ENCODE measurements at regions not wholly inside any gene's neighbourhood (a gene's known extent, or its start where the extent isn't known, plus 50 kb on each side); places are given as distances from the start of the nearest gene placed in this dataset.

GRCh38 chr7:45450571-45451204 is 123.5 kb upstream of the ADCY1 start:
- Histone ChIP-seq H4K20me1 (ENCODE audit: control insufficient read depth, insufficient read depth, insufficient read length) (no peaks in the 10 kb centered on the region), H2BK5ac (ENCODE audit: insufficient read length, low read length) (no peak overlapping the region), H3K23ac (ENCODE audit: insufficient read length, low read depth, low read length) (no peak overlapping the region), H3T11ph (ENCODE audit: low read length) (no peak overlapping the region), H3K18ac (ENCODE audit: insufficient read length, low read depth, low read length) (no peak overlapping the region), H3K23me2 (ENCODE audit: insufficient read length, low read depth, low read length, poor library complexity, severe bottlenecking) (no peaks in the 10 kb centered on the region), H3K4me2 (ENCODE audit: insufficient read depth, insufficient read length, low read length) (no peak overlapping the region), H3K27me3 (ENCODE audit: insufficient read depth, low read length) (no peaks in the 10 kb centered on the region), H3K9me3 (ENCODE audit: control insufficient read depth, low read depth, low read length) (no peaks in the 10 kb centered on the region), H3K9ac (ENCODE audit: extremely low read depth, insufficient read length, low read length) (no peak overlapping the region), H2BK12ac (ENCODE audit: insufficient read length, low read depth, low read length) (no peak overlapping the region), H2BK120ac (ENCODE audit: low read depth, low read length, poor library complexity, severe bottlenecking) (no peak overlapping the region), H2AFZ (ENCODE audit: low read length) (no peak overlapping the region), H3K14ac (ENCODE audit: insufficient read depth, low read length) (no peak overlapping the region), H2BK20ac (ENCODE audit: low read depth, low read length, poor library complexity, severe bottlenecking) (no peak overlapping the region), H3K79me2 (ENCODE audit: insufficient read depth, low read length) (no peaks in the 10 kb centered on the region), H4K8ac (replicated peaks; ENCODE audit: insufficient read length, low read depth, low read length) (no peak overlapping the region), H4K5ac (ENCODE audit: insufficient read length, low read depth, low read length) (no peak overlapping the region), H3K79me1 (ENCODE audit: insufficient read depth, low read depth, low read length, poor library complexity, severe bottlenecking) (no peaks in the 10 kb centered on the region), H2AK5ac (ENCODE audit: insufficient read length, low read length) (no peak overlapping the region), H2BK15ac (ENCODE audit: low read depth, low read length) (no peak overlapping the region), H3K4ac (ENCODE audit: low read depth, low read length) (no peak overlapping the region), H4K91ac (ENCODE audit: insufficient read length, low read depth, low read length) (no peak overlapping the region), H3K27ac (ENCODE audit: insufficient read length, low read depth, low read length) (no peak overlapping the region), H3K56ac (ENCODE audit: insufficient read length, low read depth, low read length) (no peak overlapping the region), H3K4me1 (ENCODE audit: insufficient read depth, low read length) (no peaks in the 10 kb centered on the region)
- H3K4me1 Mint-ChIP-seq = no peaks in the 10 kb centered on the region
- no peaks in the 10 kb centered on the region for H3K27me3 Mint-ChIP-seq (ENCODE audit: low read depth)
- no peaks in the 10 kb centered on the region for H3K9me3 Mint-ChIP-seq
- TF ChIP-seq CTCF (conservative IDR thresholded peaks at IDR 0.05) = no peak
- no peak for DNase-seq
- H3K4me3 Mint-ChIP-seq = no peak overlapping the region
- no CpG with 5 or more reads among the region's 2 CpGs for WGBS (ENCODE audit: extremely low coverage, insufficient read length, low lambda C conversion rate)
- H3K27ac Mint-ChIP-seq = no peak overlapping the region
- H3K36me3 Mint-ChIP-seq (ENCODE audit: insufficient read depth in 1 of 3, low read depth in 3 of 3) = no peaks in the 10 kb centered on the region
